Thoracic aorta (tissue), 2 donors: ENCODE measurements at regions not wholly inside any gene's neighbourhood (a gene's known extent, or its start where the extent isn't known, plus 50 kb on each side); places are given as distances from the start of the nearest gene placed in this dataset.

Source experiments
- ATAC-seq: fragments of 150-250 bp; one replicate; pipeline ENCODE4 v1.8.0; 2017; ENCODE audit warnings: low read depth; ENCODE audit not compliant: insufficient number of reproducible peaks, low FRiP score
- DNase-seq: peaks from one replicate; pipeline ENCODE4 v3.0.0-alpha.2; 2020; ENCODE audit warnings: low spot score
- H3K27ac ChIP-seq, 2 donors: fragments of 200-600 bp; sonication (generic); 1 replicate in 1 of 2; 2 replicates in 1 of 2; pipeline ENCODE4 v1.5.1; 2016; ENCODE audit warnings: mild to moderate bottlenecking in 2 of 2, moderate library complexity in 2 of 2
- H3K27me3 ChIP-seq: fragments of 200-600 bp; sonication (generic); replicated peaks from 2 replicates; pipeline ENCODE4 v1.6.0; 2016; ENCODE audit warnings: mild to moderate bottlenecking; ENCODE audit not compliant: insufficient read depth
- H3K36me3 ChIP-seq: fragments of 200-600 bp; sonication (generic); one replicate; pipeline ENCODE4 v1.5.1; 2016
- H3K4me1 ChIP-seq, 2 donors: fragments of 200-600 bp; sonication (generic); 1 replicate in 1 of 2; 2 replicates in 1 of 2; pipeline versions ENCODE4 v1.5.1 to v1.6.0; 2016; ENCODE audit warnings: low read depth in 2 of 2, mild to moderate bottlenecking in 1 of 2; ENCODE audit not compliant: control insufficient read depth in 1 of 2
- H3K4me3 ChIP-seq: fragments of 200-600 bp; sonication (generic); 2 replicates; pipeline ENCODE4 v1.5.1; 2016; ENCODE audit warnings: mild to moderate bottlenecking
- H3K9me3 ChIP-seq: fragments of 200-600 bp; sonication (generic); 2 replicates; pipeline ENCODE4 v1.5.1; 2016
- TF ChIP-seq, protein P1 (sequence below): fragments of 200-600 bp; sonication (generic); IDR thresholded peaks from one replicate; pipeline ENCODE4 v1.5.1; 2019; ENCODE audit warnings: antibody characterized with exemption

- DNase-seq = no peak
- no peak overlapping the region for H3K4me3 ChIP-seq
- TF ChIP-seq, protein P1, sequence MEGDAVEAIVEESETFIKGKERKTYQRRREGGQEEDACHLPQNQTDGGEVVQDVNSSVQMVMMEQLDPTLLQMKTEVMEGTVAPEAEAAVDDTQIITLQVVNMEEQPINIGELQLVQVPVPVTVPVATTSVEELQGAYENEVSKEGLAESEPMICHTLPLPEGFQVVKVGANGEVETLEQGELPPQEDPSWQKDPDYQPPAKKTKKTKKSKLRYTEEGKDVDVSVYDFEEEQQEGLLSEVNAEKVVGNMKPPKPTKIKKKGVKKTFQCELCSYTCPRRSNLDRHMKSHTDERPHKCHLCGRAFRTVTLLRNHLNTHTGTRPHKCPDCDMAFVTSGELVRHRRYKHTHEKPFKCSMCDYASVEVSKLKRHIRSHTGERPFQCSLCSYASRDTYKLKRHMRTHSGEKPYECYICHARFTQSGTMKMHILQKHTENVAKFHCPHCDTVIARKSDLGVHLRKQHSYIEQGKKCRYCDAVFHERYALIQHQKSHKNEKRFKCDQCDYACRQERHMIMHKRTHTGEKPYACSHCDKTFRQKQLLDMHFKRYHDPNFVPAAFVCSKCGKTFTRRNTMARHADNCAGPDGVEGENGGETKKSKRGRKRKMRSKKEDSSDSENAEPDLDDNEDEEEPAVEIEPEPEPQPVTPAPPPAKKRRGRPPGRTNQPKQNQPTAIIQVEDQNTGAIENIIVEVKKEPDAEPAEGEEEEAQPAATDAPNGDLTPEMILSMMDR = no peak
- no peak overlapping the region for H3K27ac ChIP-seq
- no peaks in the 10 kb centered on the region for H3K27me3 ChIP-seq
- no peak for ATAC-seq
- H3K4me1 ChIP-seq = no peaks in the 10 kb centered on the region
- H3K9me3 ChIP-seq = no peaks in the 10 kb centered on the region
- no peaks in the 10 kb centered on the region for H3K36me3 ChIP-seq
Observed at GRCh38 chr5:26024774-26025173, 1013.6 kb downstream of the CDH9 start.

DNA sequence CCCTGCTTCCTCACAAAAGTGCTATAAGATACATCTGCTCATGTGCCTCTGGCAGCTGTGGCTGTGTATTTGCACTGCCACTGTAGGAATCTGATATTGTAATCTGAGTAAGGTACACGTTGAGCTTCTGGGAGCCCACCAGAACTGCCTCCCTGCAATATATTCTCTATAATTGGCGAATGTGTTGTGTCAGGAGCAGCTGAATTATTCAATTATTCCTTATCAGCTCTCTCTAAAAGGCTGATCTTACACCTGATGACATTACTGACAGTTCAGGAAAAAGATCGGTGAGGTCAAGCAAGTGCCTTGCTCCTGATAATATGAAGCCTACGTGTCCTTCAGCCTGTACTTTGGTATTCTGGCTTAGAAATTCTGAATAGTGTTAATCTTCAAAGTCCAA is 1015.0 kb downstream of the CDH9 start:
- H3K27ac ChIP-seq = no peak overlapping the region
- TF ChIP-seq, protein P1 = no peak
- no peak overlapping the region for H3K4me3 ChIP-seq
- H3K4me1 ChIP-seq = no peaks in the 10 kb centered on the region
- DNase-seq = no peak
- H3K27me3 ChIP-seq = no peaks in the 10 kb centered on the region
- H3K9me3 ChIP-seq = no peaks in the 10 kb centered on the region
- H3K36me3 ChIP-seq = no peaks in the 10 kb centered on the region
- no peak for ATAC-seq

GRCh38 chr5:26014206-26014605 is 1024.2 kb downstream of the CDH9 start:
- H3K4me1 ChIP-seq = no peaks in the 10 kb centered on the region
- TF ChIP-seq, protein P1 = no peak
- no peak overlapping the region for H3K27ac ChIP-seq
- ATAC-seq = no peak
- H3K27me3 ChIP-seq = no peaks in the 10 kb centered on the region
- no peak overlapping the region for H3K4me3 ChIP-seq
- no peaks in the 10 kb centered on the region for H3K36me3 ChIP-seq
- DNase-seq = no peak
- no peaks in the 10 kb centered on the region for H3K9me3 ChIP-seq

DNA sequence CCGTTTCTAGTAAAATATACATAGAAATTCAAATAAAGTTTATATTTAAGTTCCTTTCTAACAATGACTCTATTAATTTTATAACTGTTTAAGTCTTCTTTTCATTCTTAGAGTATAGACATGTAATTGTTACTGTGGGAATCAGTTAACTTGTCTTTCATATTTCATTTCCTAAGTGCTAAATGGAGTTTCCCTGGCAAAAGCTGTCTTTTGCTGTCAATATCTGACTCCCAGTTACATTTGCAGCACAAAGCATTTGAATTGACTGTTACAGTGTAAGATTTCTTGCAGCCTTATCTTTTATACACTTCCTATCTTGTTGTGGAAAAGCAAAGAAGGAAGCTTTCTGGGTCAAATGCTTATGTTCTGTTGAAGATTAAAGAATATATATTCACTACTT is 1026.3 kb downstream of the CDH9 start:
- Histone ChIP-seq H3K27ac (no peak overlapping the region), H3K9me3 (no peaks in the 10 kb centered on the region), H3K4me3 (no peak overlapping the region), H3K27me3 (no peaks in the 10 kb centered on the region), H3K4me1 (no peaks in the 10 kb centered on the region), H3K36me3 (no peaks in the 10 kb centered on the region)
- TF ChIP-seq, protein P1 = no peak
- ATAC-seq (no peak), DNase-seq (no peak)

DNA sequence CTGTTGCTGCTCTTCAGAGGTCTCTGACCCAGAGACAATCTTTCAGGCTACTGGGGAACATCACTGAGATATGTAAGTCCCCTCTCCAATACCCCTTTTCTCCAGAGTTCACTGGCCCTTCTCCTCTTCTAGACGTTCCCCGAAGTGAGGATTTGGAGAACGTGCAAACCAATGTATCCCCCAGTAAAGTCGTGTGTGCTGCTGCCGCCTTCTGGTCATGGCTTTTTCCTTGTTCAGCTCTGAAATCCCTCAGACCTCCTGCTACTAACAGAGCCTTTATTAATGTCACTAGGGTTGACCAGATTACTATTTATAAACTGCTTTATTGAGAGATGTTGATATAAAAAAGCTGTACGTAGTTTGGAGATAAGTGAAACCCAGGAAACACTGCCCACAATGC is 1028.6 kb downstream of the CDH9 start:
- no peak for DNase-seq

More for the DNA sequence above, 1028.6 kb downstream of the CDH9 start:
- Histone ChIP-seq H3K4me1 (no peaks in the 10 kb centered on the region), H3K36me3 (no peaks in the 10 kb centered on the region), H3K27ac (no peak overlapping the region), H3K9me3 (no peaks in the 10 kb centered on the region), H3K27me3 (no peaks in the 10 kb centered on the region), H3K4me3 (no peak overlapping the region)
- no peak for ATAC-seq
- TF ChIP-seq, protein P1 = no peak
